GM19372 (cell line): ENCODE measurements at regions not wholly inside any gene's neighbourhood (a gene's known extent, or its start where the extent isn't known, plus 50 kb on each side); places are given as distances from the start of the nearest gene placed in this dataset.

Source experiments
- ATAC-seq: cut with Tn5 transposase; IDR thresholded peaks from one replicate; pipeline ENCODE4 v1.9.1; 2021; ENCODE audit warnings: mild to moderate bottlenecking, low read depth, moderate library complexity; ENCODE audit not compliant: unreplicated experiment

- no peak for ATAC-seq
Observed at GRCh38 chr9:95735701-95736100, 139.8 kb upstream of the ERCC6L2 start.

- ATAC-seq: no peak
Observed at GRCh38 chr9:95733741-95734666, 141.5 kb upstream of the ERCC6L2 start.

GRCh38 chr9:95732802-95733688 lies 142.4 kb upstream of the ERCC6L2 start:
- ATAC-seq: no peak

- ATAC-seq: no peak
Observed at GRCh38 chr9:95731876-95732275, 143.6 kb upstream of the ERCC6L2 start.

GRCh38 chr9:95729669-95730368 lies 145.7 kb upstream of the ERCC6L2 start:
- ATAC-seq: no peak

- no peak for ATAC-seq
Observed at GRCh38 chr9:95729046-95729445, 146.4 kb upstream of the ERCC6L2 start.

GRCh38 chr9:95727947-95728520 lies 147.5 kb upstream of the ERCC6L2 start:
- ATAC-seq: no peak

- no peak for ATAC-seq
Observed at GRCh38 chr9:95726756-95727155, 148.7 kb upstream of the ERCC6L2 start.

- ATAC-seq: no peak
Observed at GRCh38 chr9:95725045-95725444, 150.4 kb upstream of the ERCC6L2 start.

GRCh38 chr9:95724253-95724991 lies 151.1 kb upstream of the ERCC6L2 start:
- peak; percentile 96 for ATAC-seq

- no peak for ATAC-seq
Observed at GRCh38 chr9:95722141-95722540, 153.3 kb upstream of the ERCC6L2 start.

GRCh38 chr9:95721061-95721531 lies 154.4 kb upstream of the ERCC6L2 start:
- ATAC-seq: no peak

- no peak for ATAC-seq
Observed at GRCh38 chr9:95720496-95720895, 155.0 kb upstream of the ERCC6L2 start.

- no peak for ATAC-seq
Observed at GRCh38 chr9:95719354-95719753, 156.1 kb upstream of the ERCC6L2 start.

GRCh38 chr9:95718263-95718662 lies 157.2 kb upstream of the ERCC6L2 start:
- ATAC-seq: no peak

GRCh38 chr9:95715868-95716435 lies 159.5 kb upstream of the ERCC6L2 start:
- no peak for ATAC-seq

GRCh38 chr9:95710446-95710845 lies 165.0 kb upstream of the ERCC6L2 start:
- no peak for ATAC-seq

GRCh38 chr9:95696701-95697100 lies 178.8 kb upstream of the ERCC6L2 start:
- no peak for ATAC-seq

- no peak for ATAC-seq
Observed at GRCh38 chr9:95691435-95691834, 174.7 kb upstream of the PTCH1 start.
